Type B pancreatic cell (in vitro differentiated cells): ENCODE measurements at regions not wholly inside any gene's neighbourhood (a gene's known extent, or its start where the extent isn't known, plus 50 kb on each side); places are given as distances from the start of the nearest gene placed in this dataset.
A peak's percentile ranks its signal among the peaks of the same experiment; 100 is the strongest.

ENCODE experiments used
- DNase-seq: peaks from one replicate; pipeline ENCODE4 v3.0.0; 2021; ENCODE audit warnings: mixed read lengths; ENCODE audit not compliant: unreplicated experiment; ENCODE audit errors: extremely low spot score
- H3K27ac Mint-ChIP-seq: 2 replicates; pipeline ENCODE4 v1.8.0; 2021; ENCODE audit warnings: mild to moderate bottlenecking, mixed read lengths
- H3K27me3 Mint-ChIP-seq: 2 replicates; pipeline ENCODE4 v1.8.0; 2021; ENCODE audit warnings: mixed read lengths
- H3K36me3 Mint-ChIP-seq: 2 replicates; pipeline ENCODE4 v1.8.0; 2021; ENCODE audit warnings: mixed read lengths
- H3K4me1 Mint-ChIP-seq: one replicate; pipeline ENCODE4 v1.8.0; 2021; ENCODE audit warnings: mixed read lengths; ENCODE audit not compliant: unreplicated experiment
- H3K4me3 Mint-ChIP-seq: 2 replicates; pipeline ENCODE4 v1.8.0; 2021; ENCODE audit warnings: mild to moderate bottlenecking, mixed read lengths
- H3K9me3 Mint-ChIP-seq: 2 replicates; pipeline ENCODE4 v1.8.0; 2021; ENCODE audit warnings: mixed read lengths
- TF ChIP-seq, protein P1 (sequence below): fragments of 200-600 bp; sonication (generic); conservative IDR thresholded peaks from 2 replicates; pipeline ENCODE4 v1.5.0; 2021; ENCODE audit warnings: antibody characterized with exemption, mild to moderate bottlenecking

- H3K27ac Mint-ChIP-seq, result peak overlapping the region; percentile 0
Observed at GRCh38 chrX:116278826-116279225, 108.3 kb downstream of the AGTR2 start.

DNA sequence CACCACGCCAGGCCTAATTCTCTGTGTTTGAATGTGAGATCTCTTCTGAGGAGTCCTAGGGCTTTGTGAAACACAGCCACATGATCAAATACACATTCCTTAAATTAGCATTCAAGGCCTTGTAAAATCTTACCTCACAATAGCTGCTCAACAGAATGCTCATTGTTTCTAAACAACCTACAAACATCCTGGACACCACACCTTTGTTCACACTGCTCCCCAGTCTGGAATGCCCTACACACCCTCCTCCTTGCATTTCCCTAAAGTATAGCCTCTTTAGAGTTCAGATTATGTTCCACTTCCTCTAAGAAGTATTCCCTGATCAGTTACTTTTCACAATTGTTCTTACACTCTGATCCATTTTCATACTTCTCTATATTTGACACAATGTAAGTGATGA, 110.6 kb downstream of the AGTR2 start:
- Mint-ChIP-seq H3K9me3 (peaks cover 10% of the 10 kb centered on the region), H3K36me3 (peaks cover 3% of the 10 kb centered on the region), H3K4me3 (peak overlapping the region; percentile 63), H3K27ac (peak overlapping the region; percentile 97), H3K27me3 (no peaks in the 10 kb centered on the region), H3K4me1 (peaks cover 17% of the 10 kb centered on the region)
- TF ChIP-seq, protein P1, sequence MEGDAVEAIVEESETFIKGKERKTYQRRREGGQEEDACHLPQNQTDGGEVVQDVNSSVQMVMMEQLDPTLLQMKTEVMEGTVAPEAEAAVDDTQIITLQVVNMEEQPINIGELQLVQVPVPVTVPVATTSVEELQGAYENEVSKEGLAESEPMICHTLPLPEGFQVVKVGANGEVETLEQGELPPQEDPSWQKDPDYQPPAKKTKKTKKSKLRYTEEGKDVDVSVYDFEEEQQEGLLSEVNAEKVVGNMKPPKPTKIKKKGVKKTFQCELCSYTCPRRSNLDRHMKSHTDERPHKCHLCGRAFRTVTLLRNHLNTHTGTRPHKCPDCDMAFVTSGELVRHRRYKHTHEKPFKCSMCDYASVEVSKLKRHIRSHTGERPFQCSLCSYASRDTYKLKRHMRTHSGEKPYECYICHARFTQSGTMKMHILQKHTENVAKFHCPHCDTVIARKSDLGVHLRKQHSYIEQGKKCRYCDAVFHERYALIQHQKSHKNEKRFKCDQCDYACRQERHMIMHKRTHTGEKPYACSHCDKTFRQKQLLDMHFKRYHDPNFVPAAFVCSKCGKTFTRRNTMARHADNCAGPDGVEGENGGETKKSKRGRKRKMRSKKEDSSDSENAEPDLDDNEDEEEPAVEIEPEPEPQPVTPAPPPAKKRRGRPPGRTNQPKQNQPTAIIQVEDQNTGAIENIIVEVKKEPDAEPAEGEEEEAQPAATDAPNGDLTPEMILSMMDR, result no peak
- DNase-seq, result no peak

More at GRCh38 chrX:116278826-116279225, 108.3 kb downstream of the AGTR2 start:
- peaks cover 3% of the 10 kb centered on the region for H3K36me3 Mint-ChIP-seq
- H3K27me3 Mint-ChIP-seq, result no peaks in the 10 kb centered on the region
- no peak for DNase-seq
- H3K9me3 Mint-ChIP-seq, result peaks cover 10% of the 10 kb centered on the region
- no peak overlapping the region for H3K4me3 Mint-ChIP-seq
- TF ChIP-seq, protein P1, result no peak
- peaks cover 20% of the 10 kb centered on the region for H3K4me1 Mint-ChIP-seq

DNA sequence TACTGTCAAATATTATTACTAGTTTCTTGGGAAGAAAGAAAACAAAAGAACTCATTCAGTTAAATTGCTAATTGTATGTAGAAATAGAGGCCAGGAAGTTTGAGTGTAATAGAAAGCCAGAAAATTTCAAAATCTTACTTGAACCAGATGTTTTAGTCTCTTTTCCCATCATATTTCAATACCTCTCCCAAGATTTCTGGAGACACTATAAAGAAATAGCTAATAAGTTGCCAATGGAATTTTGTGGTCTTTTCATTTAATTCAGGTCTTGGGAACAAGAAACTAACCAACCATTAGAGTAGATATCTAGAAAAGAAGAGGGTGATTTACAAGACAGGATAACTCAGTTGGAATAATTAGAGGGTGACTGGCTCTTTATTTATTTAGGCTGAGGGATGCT, 112.2 kb downstream of the AGTR2 start:
- H3K27me3 Mint-ChIP-seq, result no peaks in the 10 kb centered on the region

GRCh38 chrX:116284400-116284799, 113.9 kb downstream of the AGTR2 start:
- DNase-seq, result no peak
- H3K27ac Mint-ChIP-seq, result peak overlapping the region; percentile 81
- no peak overlapping the region for H3K4me3 Mint-ChIP-seq
- no peaks in the 10 kb centered on the region for H3K4me1 Mint-ChIP-seq
- peaks cover 10% of the 10 kb centered on the region for H3K9me3 Mint-ChIP-seq
- TF ChIP-seq, protein P1, result no peak
- H3K27me3 Mint-ChIP-seq, result no peaks in the 10 kb centered on the region
- peaks cover 3% of the 10 kb centered on the region for H3K36me3 Mint-ChIP-seq

More for the DNA sequence above, 112.2 kb downstream of the AGTR2 start:
- Mint-ChIP-seq H3K4me1 (peaks cover 5% of the 10 kb centered on the region), H3K27ac (no peak overlapping the region), H3K9me3 (peaks cover 10% of the 10 kb centered on the region), H3K4me3 (no peak overlapping the region), H3K36me3 (peaks cover 3% of the 10 kb centered on the region)
- TF ChIP-seq, protein P1, result no peak
- DNase-seq, result no peak

GRCh38 chrX:116285501-116285900, 115.0 kb downstream of the AGTR2 start:
- Mint-ChIP-seq H3K9me3 (peaks cover 10% of the 10 kb centered on the region), H3K36me3 (peaks cover 3% of the 10 kb centered on the region), H3K4me1 (peaks cover 2% of the 10 kb centered on the region), H3K27me3 (no peaks in the 10 kb centered on the region), H3K4me3 (no peak overlapping the region), H3K27ac (no peak overlapping the region)
- DNase-seq, result no peak
- TF ChIP-seq, protein P1, result no peak

DNA sequence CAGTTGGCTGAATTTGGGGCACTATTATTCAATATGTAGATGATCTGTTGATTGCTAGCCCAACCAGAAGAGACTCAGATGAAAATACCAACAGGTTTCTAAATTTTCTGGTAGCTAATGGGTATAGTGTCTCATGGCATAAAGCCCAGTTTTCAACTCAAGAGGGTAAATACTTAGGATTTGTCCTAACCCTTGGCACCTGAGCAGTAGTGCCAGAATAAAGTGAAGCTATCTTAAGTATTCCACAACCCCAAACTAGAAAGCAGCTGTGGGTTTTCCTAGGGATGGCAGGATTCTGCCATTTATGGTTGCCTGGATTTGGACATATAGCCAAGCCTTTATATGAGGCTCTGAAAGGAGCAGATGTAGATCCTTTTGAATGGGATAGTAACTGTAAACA, 119.0 kb downstream of the AGTR2 start:
- H3K9me3 Mint-ChIP-seq, result no peaks in the 10 kb centered on the region
- TF ChIP-seq, protein P1, result no peak
- H3K27me3 Mint-ChIP-seq, result no peaks in the 10 kb centered on the region
- no peak overlapping the region for H3K27ac Mint-ChIP-seq
- no peaks in the 10 kb centered on the region for H3K36me3 Mint-ChIP-seq
- no peak for DNase-seq
- peaks cover 5% of the 10 kb centered on the region for H3K4me1 Mint-ChIP-seq
- H3K4me3 Mint-ChIP-seq, result no peak overlapping the region
